H1 (cell line): ENCODE measurements at regions not wholly inside any gene's neighbourhood (a gene's known extent, or its start where the extent isn't known, plus 50 kb on each side); places are given as distances from the start of the nearest gene placed in this dataset.

Source experiments
- HDAC2 ChIP-seq, 2 experiments: fragments of 300-600 bp in 1 of 2; sonication (generic) in 1 of 2; IDR thresholded peaks; 2 replicates each; pipeline ENCODE4 v1.6.1; 2011 to 2012; ENCODE audit warnings: low read depth in 2 of 2, low read length in 2 of 2, mild to moderate bottlenecking in 2 of 2, moderate library complexity in 2 of 2, borderline replicate concordance in 1 of 2, inconsistent platforms in 1 of 2
- SIRT6 ChIP-seq: IDR thresholded peaks from one replicate; pipeline ENCODE4 v1.7.1; 2012; ENCODE audit warnings: low read length, inconsistent platforms

DNA sequence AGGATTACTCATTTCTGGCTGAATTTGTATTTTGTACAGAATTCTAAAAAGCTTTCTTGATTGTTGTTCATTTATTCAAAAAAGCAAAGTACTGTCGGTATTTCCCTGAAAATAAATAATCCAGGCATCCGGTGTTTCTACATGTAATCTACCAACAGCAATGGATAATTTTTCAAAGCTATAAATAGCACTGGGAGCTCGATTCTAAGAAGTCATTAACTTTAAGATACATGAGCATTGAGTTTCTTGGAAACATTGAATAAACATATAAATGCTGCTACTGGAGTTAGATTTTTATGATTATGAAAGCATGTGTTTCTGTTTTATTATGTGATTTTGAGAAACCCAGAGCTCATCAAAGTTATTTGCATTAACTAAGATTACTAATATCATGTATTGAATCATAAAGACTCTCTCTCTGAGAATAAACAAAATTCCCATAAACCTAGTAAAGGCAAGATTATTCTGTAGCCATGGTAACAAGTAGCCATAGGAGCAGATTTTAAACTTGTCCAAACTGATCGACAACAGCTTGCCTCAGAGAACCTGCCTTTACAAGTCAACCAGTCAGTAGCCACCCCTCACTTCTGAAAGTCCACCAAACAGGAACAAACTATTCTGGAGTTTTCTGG is 197.0 kb downstream of the DRD1 start (continued):
- TF ChIP-seq HDAC2 (IDR thresholded peaks at IDR 0.05; ENCODE audit: borderline replicate concordance in 1 of 2, low read depth in 2 of 2, low read length in 2 of 2) (no peak), SIRT6 (no peak)
